Adrenal gland (tissue), 5 donors: ENCODE measurements at regions not wholly inside any gene's neighbourhood (a gene's known extent, or its start where the extent isn't known, plus 50 kb on each side); places are given as distances from the start of the nearest gene placed in this dataset.

Experiments
- CTCF ChIP-seq, 6 experiments: fragments of 450-650 bp in 4 of 6; fragments of 200-600 bp in 2 of 6; sonication (generic) in 1 of 6; IDR thresholded peaks; 1 replicate in 5 of 6; 2 replicates in 1 of 6; pipeline versions ENCODE4 v1.5.1 to v1.8.0; 2016 to 2021; ENCODE audit warnings: antibody characterized with exemption in 6 of 6, mild to moderate bottlenecking in 2 of 6, moderate library complexity in 1 of 6
- POLR2A ChIP-seq, 2 donors: fragments of 450-650 bp; IDR thresholded peaks; one replicate each; pipeline ENCODE4 v1.6.1; 2017; ENCODE audit warnings: antibody characterized with exemption in 2 of 2, mild to moderate bottlenecking in 2 of 2, moderate library complexity in 1 of 2
- donor health status: DM: no; HTN: no; CAD: no.

DNA sequence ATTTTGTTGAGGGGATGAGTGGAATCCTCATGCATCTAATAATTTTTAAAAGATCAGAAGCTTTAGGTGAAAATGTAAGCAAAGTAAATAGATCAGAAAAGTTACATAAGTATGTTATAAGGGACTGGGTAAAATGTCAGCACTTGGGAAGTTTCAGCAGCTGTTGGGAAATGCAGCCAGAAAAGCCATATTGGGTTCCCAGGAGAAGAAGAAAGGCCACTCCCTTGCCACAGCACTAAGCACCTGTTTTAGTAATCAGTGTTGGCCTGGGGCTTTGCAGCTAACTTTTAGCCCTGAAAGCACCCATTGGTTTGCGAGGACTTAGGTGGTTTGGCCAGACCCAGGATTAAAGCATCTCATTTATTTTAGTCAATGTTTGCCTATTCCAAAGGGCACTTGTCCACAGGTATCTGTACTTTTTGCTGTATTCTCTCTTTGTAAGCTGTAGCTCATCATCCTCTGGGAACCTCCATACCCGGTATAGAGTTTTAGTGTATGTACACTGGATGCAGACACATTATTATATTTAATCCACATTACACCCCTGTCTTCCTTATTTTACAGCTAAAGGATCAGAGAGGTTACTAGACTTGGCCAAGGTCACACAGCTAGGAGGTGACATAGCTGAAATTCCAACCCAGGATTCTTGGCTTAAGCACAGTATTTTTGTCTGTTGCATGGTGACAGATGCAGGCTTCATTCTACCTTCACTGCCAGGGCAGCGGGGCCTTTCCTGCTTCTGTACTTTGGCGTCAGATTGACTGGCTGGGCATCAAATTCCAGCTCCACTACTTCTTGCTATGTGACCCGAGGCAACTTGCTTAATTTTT is 127.7 kb upstream of the SESN3 start:
- TF ChIP-seq CTCF (IDR thresholded peaks at IDR 0.05) (no peak), POLR2A (IDR thresholded peaks at IDR 0.05) (no peak)
